ENCODE measurements at regions not wholly inside any gene's neighbourhood (a gene's known extent, or its start where the extent isn't known, plus 50 kb on each side); places are given as distances from the start of the nearest gene placed in this dataset.

DNA sequence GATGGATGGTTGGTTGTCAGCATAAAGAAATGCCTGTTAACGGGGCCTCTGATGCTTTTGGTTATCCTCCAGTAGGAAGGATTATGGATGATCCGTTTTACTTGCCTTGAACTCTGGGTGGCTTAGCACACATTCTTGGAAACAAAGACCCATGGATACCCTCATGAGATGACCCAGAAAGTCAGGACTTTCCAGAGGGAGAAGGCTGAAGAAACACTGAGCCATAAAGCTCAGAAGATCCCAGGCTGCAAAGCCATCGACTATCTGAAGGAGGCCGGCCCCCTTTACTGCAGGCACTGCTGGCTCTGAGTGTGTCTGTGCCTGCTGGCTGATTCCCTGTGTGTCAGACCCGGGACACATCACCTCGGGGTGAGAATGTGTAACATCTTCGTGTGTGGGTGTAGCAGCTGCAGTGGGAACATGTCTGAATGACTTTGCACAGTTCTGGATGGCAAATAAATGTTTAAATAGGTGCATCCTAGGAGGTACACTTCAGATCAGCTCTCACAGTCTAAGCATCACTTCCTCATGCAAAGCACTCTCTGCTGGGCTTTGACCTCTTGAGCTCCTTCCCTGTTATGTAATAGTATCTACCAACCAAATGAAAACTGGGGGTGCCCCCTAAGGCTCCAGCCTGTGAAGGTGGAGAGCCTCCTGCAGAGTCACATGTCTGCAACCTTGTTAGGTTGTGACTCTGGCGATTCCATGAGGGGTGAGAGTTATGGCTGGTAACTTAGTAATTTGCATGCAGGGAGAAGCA is 1084.9 kb downstream of the TBC1D22A start (continued):
- TF ChIP-seq, protein P1, sequence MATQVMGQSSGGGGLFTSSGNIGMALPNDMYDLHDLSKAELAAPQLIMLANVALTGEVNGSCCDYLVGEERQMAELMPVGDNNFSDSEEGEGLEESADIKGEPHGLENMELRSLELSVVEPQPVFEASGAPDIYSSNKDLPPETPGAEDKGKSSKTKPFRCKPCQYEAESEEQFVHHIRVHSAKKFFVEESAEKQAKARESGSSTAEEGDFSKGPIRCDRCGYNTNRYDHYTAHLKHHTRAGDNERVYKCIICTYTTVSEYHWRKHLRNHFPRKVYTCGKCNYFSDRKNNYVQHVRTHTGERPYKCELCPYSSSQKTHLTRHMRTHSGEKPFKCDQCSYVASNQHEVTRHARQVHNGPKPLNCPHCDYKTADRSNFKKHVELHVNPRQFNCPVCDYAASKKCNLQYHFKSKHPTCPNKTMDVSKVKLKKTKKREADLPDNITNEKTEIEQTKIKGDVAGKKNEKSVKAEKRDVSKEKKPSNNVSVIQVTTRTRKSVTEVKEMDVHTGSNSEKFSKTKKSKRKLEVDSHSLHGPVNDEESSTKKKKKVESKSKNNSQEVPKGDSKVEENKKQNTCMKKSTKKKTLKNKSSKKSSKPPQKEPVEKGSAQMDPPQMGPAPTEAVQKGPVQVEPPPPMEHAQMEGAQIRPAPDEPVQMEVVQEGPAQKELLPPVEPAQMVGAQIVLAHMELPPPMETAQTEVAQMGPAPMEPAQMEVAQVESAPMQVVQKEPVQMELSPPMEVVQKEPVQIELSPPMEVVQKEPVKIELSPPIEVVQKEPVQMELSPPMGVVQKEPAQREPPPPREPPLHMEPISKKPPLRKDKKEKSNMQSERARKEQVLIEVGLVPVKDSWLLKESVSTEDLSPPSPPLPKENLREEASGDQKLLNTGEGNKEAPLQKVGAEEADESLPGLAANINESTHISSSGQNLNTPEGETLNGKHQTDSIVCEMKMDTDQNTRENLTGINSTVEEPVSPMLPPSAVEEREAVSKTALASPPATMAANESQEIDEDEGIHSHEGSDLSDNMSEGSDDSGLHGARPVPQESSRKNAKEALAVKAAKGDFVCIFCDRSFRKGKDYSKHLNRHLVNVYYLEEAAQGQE (IDR thresholded peaks at IDR 0.05; ENCODE audit: low read depth), result no peak
- TF ChIP-seq POLR2AphosphoS5 (IDR thresholded peaks at IDR 0.05; ENCODE audit: low read depth, low read length) (no peak), ZFX (IDR thresholded peaks at IDR 0.05) (no peak)

- no peaks in the 10 kb centered on the region for H3K9me3 ChIP-seq (ENCODE audit: control insufficient read depth in 1 of 2, insufficient read depth in 1 of 2, low read depth in 1 of 2, low read length in 2 of 2)
- no TSS peak for BruUV-seq (replicated peaks)
- TF ChIP-seq POLR2AphosphoS5 (IDR thresholded peaks at IDR 0.05; ENCODE audit: low read depth, low read length) (no peak), ZNF274 (IDR thresholded peaks at IDR 0.05; ENCODE audit: low read depth, low read length) (no peak), JUND (IDR thresholded peaks at IDR 0.05) (no peak), CBX3 (IDR thresholded peaks at IDR 0.05; ENCODE audit: low read depth) (no peak), CTCF (IDR thresholded peaks at IDR 0.05 in 2 of 3, conservative IDR thresholded peaks at IDR 0.05 in 1 of 3; ENCODE audit: borderline replicate concordance in 1 of 3, insufficient read depth in 1 of 3, low read depth in 2 of 3, low read length in 2 of 3) (no peak), FOSL1 (IDR thresholded peaks at IDR 0.05; ENCODE audit: low read depth) (no peak), RAD21 (IDR thresholded peaks at IDR 0.05; ENCODE audit: low read depth) (no peak), SRF (IDR thresholded peaks at IDR 0.05; ENCODE audit: low read depth) (no peak), EGR1 (IDR thresholded peaks at IDR 0.05; ENCODE audit: low read depth) (no peak), TCF7L2 (IDR thresholded peaks at IDR 0.05; ENCODE audit: borderline replicate concordance, extremely low read depth, insufficient read depth, insufficient read length) (no peak), SIN3A (IDR thresholded peaks at IDR 0.05; ENCODE audit: low read depth) (no peak)
- TF ChIP-seq, protein P2, sequence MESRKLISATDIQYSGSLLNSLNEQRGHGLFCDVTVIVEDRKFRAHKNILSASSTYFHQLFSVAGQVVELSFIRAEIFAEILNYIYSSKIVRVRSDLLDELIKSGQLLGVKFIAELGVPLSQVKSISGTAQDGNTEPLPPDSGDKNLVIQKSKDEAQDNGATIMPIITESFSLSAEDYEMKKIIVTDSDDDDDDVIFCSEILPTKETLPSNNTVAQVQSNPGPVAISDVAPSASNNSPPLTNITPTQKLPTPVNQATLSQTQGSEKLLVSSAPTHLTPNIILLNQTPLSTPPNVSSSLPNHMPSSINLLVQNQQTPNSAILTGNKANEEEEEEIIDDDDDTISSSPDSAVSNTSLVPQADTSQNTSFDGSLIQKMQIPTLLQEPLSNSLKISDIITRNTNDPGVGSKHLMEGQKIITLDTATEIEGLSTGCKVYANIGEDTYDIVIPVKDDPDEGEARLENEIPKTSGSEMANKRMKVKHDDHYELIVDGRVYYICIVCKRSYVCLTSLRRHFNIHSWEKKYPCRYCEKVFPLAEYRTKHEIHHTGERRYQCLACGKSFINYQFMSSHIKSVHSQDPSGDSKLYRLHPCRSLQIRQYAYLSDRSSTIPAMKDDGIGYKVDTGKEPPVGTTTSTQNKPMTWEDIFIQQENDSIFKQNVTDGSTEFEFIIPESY (IDR thresholded peaks at IDR 0.05; ENCODE audit: extremely low read depth, insufficient replicate concordance, low read length), result no peak
- TF ChIP-seq, protein P3, sequence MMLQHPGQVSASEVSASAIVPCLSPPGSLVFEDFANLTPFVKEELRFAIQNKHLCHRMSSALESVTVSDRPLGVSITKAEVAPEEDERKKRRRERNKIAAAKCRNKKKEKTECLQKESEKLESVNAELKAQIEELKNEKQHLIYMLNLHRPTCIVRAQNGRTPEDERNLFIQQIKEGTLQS (IDR thresholded peaks at IDR 0.05), result no peak
- TF ChIP-seq, protein P4, sequence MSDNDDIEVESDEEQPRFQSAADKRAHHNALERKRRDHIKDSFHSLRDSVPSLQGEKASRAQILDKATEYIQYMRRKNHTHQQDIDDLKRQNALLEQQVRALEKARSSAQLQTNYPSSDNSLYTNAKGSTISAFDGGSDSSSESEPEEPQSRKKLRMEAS (IDR thresholded peaks at IDR 0.05), result no peak
- H3K4me3 ChIP-seq (replicated peaks in 1 of 2; ENCODE audit: low read depth in 1 of 2, low read length in 2 of 2), result no peak overlapping the region
- no peaks in the 10 kb centered on the region for H3K27me3 ChIP-seq (ENCODE audit: insufficient read depth, low read length)
- no peaks in the 10 kb centered on the region for H3K4me1 ChIP-seq (ENCODE audit: control insufficient read depth in 1 of 2, insufficient read depth in 2 of 2, low read length in 2 of 2)
- POLR2A ChIA-PET, result no interaction called here
- DNase-seq (ENCODE audit: low read depth, low spot score) (no peak), ATAC-seq (no peak)
- H3K27ac ChIP-seq (ENCODE audit: low read depth, low read length), result no peak overlapping the region
- RAD21 ChIA-PET (ENCODE audit: low non-redundant PET in 1 of 2, low total read pairs in 2 of 2, uncharacterized antibody in 2 of 2, unreplicated experiment in 2 of 2), result no interaction called here
- H3K79me2 ChIP-seq (ENCODE audit: insufficient read depth, low read length), result no peaks in the 10 kb centered on the region
- no peaks in the 10 kb centered on the region for H3K9me2 ChIP-seq (ENCODE audit: insufficient read depth)
- CTCF ChIA-PET, result no interaction called here
- H3K9ac ChIP-seq (ENCODE audit: low read length), result no peak overlapping the region
- H2AFZ ChIP-seq (ENCODE audit: low read depth, low read length, poor library complexity, severe bottlenecking), result no peak overlapping the region
- H4K20me1 ChIP-seq (ENCODE audit: insufficient read depth), result no peaks in the 10 kb centered on the region
- intact Hi-C loops (cut with micrococcal nuclease), result no loop called here
- H3K36me3 ChIP-seq (ENCODE audit: control insufficient read depth in 1 of 2, insufficient read depth in 2 of 2, low read length in 2 of 2), result no peaks in the 10 kb centered on the region
- H3K4me2 ChIP-seq (ENCODE audit: low read length), result no peak overlapping the region
Measured at GRCh38 chr22:47846206-47846605, 1083.8 kb downstream of the TBC1D22A start.
